ENCODE measurements at regions not wholly inside any gene's neighbourhood (a gene's known extent, or its start where the extent isn't known, plus 50 kb on each side); places are given as distances from the start of the nearest gene placed in this dataset.

DNA sequence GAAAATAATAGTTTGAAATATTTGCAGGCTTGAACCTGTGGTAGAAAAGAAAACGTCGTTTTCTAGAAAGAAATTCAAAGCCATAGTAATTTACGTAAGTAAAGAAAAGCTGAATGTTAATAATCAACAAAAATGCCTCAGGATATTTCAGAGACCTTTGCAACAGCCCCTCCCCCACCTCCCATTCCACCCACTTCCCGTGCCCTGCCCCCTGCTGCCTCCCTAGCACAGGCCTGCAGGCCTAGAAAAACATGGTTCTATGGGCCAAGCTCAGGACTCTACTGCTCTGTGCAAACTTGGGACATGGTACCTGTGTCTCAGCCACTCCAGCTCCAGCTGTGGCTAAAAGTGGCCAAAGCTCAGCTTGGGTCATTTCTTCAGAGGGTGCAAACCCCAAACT, 223.4 kb upstream of the RBMY1B start:
- DNase-seq (ENCODE audit: low read depth), result no peak

GRCh38 chrY:21288908-21289307, 222.2 kb upstream of the RBMY1B start:
- no peak for DNase-seq (ENCODE audit: low read depth)

DNA sequence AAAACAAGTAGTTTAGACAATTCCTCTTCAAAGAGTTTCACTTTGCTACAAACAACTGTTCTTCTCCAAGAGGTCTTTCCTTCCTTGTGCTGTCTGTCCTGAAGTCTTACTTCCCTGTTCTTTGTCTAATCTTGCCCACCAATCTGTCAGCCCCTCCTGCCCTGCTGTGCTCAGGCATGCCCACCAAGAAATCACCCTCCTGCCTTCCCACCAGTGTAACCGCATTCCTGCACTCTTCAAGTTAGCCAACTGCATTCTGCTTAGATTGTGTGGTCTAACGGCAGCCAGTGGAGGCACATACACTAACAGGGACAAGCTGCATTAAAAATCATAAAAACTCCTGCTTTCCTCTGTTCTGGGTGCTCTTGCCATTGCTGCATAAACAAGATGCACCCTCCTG, 215.9 kb upstream of the RBMY1B start:
- no peak for DNase-seq (ENCODE audit: low read depth)

DNA sequence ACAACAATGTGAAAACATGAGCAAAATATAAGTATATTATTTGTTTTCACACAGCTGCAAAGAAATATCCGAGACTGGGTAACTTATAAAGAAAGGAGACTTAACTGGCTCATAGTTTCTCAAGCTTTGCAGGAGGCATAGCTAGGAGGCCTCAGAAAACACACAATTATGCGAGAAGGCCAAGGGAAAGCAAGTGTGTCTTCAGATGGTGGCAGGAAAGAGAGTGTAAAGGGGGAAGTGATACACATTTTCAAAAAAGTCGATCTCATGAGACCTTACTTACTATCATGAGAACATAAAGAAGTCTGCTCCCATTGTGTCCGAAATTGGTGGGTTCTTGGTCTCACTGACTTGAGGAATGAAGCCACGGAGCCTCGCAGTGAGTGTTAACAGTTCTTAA, 208.9 kb upstream of the RBMY1B start:
- DNase-seq (ENCODE audit: low read depth), result no peak

DNA sequence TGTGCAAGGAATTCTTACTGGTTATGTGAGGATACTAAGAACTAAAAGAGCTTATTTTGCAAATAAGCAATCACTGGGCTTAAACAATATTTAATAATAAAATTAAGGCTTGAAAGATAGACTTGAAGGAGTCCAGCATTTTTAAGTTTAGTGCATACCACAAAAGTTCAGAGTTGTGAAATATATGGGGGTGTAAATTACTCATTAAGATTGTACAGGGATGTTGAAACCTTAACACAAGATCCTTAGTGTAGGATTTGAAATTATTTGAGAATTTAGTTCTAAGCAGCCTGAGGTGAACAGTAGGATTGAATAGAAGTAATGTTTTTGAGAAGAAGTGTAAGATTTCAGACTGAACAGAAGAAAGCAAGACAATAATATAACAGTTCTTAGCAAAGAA, 195.8 kb upstream of the RBMY1B start:
- no peak for DNase-seq (ENCODE audit: low read depth)
